Neural cell (in vitro differentiated cells): ENCODE measurements at regions not wholly inside any gene's neighbourhood (a gene's known extent, or its start where the extent isn't known, plus 50 kb on each side); places are given as distances from the start of the nearest gene placed in this dataset.

ENCODE experiments used
- H2AFZ ChIP-seq: fragments of 200-600, 300-800 bp; sonication (generic), shearing (Covaris generic); 2 replicates; pipeline ENCODE4 v1.6.0; 2014; ENCODE audit warnings: low read depth, mild to moderate bottlenecking, antibody characterized with exemption, low read length, moderate library complexity
- H3F3A ChIP-seq: fragments of 200-600 bp; shearing (Covaris generic); 2 replicates; pipeline ENCODE4 v1.6.1; 2016; ENCODE audit warnings: mild to moderate bottlenecking, moderate library complexity, mixed read lengths, antibody characterized with exemption, low read length; ENCODE audit not compliant: insufficient read depth, poor library complexity, severe bottlenecking
- H3K27ac ChIP-seq: fragments of 200-600, 300-800 bp; sonication (generic), shearing (Covaris generic); 2 replicates; pipeline ENCODE4 v1.5.1; 2014; ENCODE audit warnings: mild to moderate bottlenecking, low read length, moderate library complexity
- H3K27me3 ChIP-seq: fragments of 300-800, 200-600 bp; sonication (generic), shearing (Covaris generic); 2 replicates; pipeline ENCODE4 v1.6.0; 2014; ENCODE audit warnings: mild to moderate bottlenecking, low read depth, low read length, moderate library complexity; ENCODE audit not compliant: insufficient read depth
- H3K36me3 ChIP-seq: fragments of 300-800, 200-600 bp; sonication (generic), shearing (Covaris generic); 2 replicates; pipeline ENCODE4 v1.5.1; 2014; ENCODE audit warnings: mild to moderate bottlenecking, antibody characterized with exemption, low read length, moderate library complexity; ENCODE audit not compliant: insufficient read depth
- H3K4me2 ChIP-seq: fragments of 300-800, 200-600 bp; sonication (generic), shearing (Covaris generic); 2 replicates; pipeline ENCODE4 v1.6.0; 2014; ENCODE audit warnings: mild to moderate bottlenecking, low read length
- H3K4me3 ChIP-seq: fragments of 300-800, 200-600 bp; sonication (generic), shearing (Covaris generic); 2 replicates; pipeline ENCODE4 v1.5.1; 2014; ENCODE audit warnings: mild to moderate bottlenecking, low read length, moderate library complexity
- H3K79me2 ChIP-seq: fragments of 200-600 bp; shearing (Covaris generic); replicated peaks from 2 replicates; pipeline ENCODE4 v1.6.0; 2014; ENCODE audit warnings: mild to moderate bottlenecking, low read length, moderate library complexity; ENCODE audit not compliant: insufficient read depth
- H3K9ac ChIP-seq: fragments of 300-800, 200-600 bp; sonication (generic), shearing (Covaris generic); 2 replicates; pipeline ENCODE4 v1.6.1; 2016; ENCODE audit warnings: mild to moderate bottlenecking, low read length, mixed read lengths
- H3K9me2 ChIP-seq: fragments of 200-600 bp; shearing (Covaris generic); 2 replicates; pipeline ENCODE4 v1.6.1; 2016; ENCODE audit warnings: mild to moderate bottlenecking, low read length, mixed read lengths; ENCODE audit not compliant: insufficient read depth
- H3K9me3 ChIP-seq: fragments of 200-600, 300-800 bp; sonication (generic), shearing (Covaris generic); 2 replicates; pipeline ENCODE4 v1.6.1; 2016; ENCODE audit warnings: mild to moderate bottlenecking, mixed run types, low read length, moderate library complexity, mixed read lengths
- H4K20me1 ChIP-seq: fragments of 200-600 bp; shearing (Covaris generic); 2 replicates; pipeline ENCODE4 v1.6.1; 2016; ENCODE audit warnings: mild to moderate bottlenecking, mixed run types; ENCODE audit not compliant: insufficient read depth
- CTCF ChIP-seq: fragments of 450-650 bp; IDR thresholded peaks from 2 replicates; pipeline ENCODE4 v1.5.1; 2014; ENCODE audit warnings: antibody characterized with exemption, mild to moderate bottlenecking, moderate library complexity; ENCODE audit not compliant: poor library complexity, severe bottlenecking
- EP300 ChIP-seq: fragments of 450-650 bp; conservative IDR thresholded peaks from 2 replicates; pipeline ENCODE4 v1.6.1; 2014; ENCODE audit warnings: antibody characterized with exemption, mild to moderate bottlenecking, moderate library complexity; ENCODE audit not compliant: poor library complexity, severe bottlenecking
- EZH2 ChIP-seq: fragments of 200-600, 300-800 bp; shearing (Covaris generic), sonication (generic); IDR thresholded peaks from 2 replicates; pipeline ENCODE4 v1.6.1; 2014; ENCODE audit warnings: antibody characterized with exemption, low read length, borderline replicate concordance, mild to moderate bottlenecking; ENCODE audit not compliant: insufficient read depth, poor library complexity, severe bottlenecking
- MXI1 ChIP-seq: fragments of 450-650 bp; conservative IDR thresholded peaks from 2 replicates; pipeline ENCODE4 v1.6.1; 2014; ENCODE audit warnings: antibody characterized with exemption, mild to moderate bottlenecking; ENCODE audit not compliant: poor library complexity, severe bottlenecking
- POLR2AphosphoS5 ChIP-seq: IDR thresholded peaks from 2 replicates; pipeline ENCODE4 v1.6.1; 2012
- RAD21 ChIP-seq: fragments of 450-650 bp; conservative IDR thresholded peaks from 2 replicates; pipeline ENCODE4 v1.6.1; 2014; ENCODE audit warnings: antibody characterized with exemption, mild to moderate bottlenecking, moderate library complexity
- REST ChIP-seq: IDR thresholded peaks from 2 replicates; pipeline ENCODE4 v1.6.1; 2012; ENCODE audit warnings: borderline replicate concordance
- SMC3 ChIP-seq: fragments of 450-650 bp; conservative IDR thresholded peaks from 2 replicates; pipeline ENCODE4 v1.6.1; 2014; ENCODE audit warnings: antibody characterized with exemption, mild to moderate bottlenecking, moderate library complexity; ENCODE audit not compliant: poor library complexity
- TAF1 ChIP-seq: IDR thresholded peaks from 2 replicates; pipeline ENCODE4 v1.6.1; 2012; ENCODE audit warnings: low read depth

- no peaks in the 10 kb centered on the region for H3K79me2 ChIP-seq
- no peaks in the 10 kb centered on the region for H3K9me3 ChIP-seq
- H3F3A ChIP-seq = no peaks in the 10 kb centered on the region
- TF ChIP-seq CTCF = no peak
- TF ChIP-seq POLR2AphosphoS5 = no peak
- TF ChIP-seq EP300 = no peak
- no peak for TF ChIP-seq EZH2
- TF ChIP-seq REST = no peak
- TF ChIP-seq TAF1 = no peak
- no peak for TF ChIP-seq RAD21
- no peak for TF ChIP-seq SMC3
- TF ChIP-seq MXI1 = no peak
- H4K20me1 ChIP-seq = no peaks in the 10 kb centered on the region
- no peak overlapping the region for H3K27ac ChIP-seq
- H3K4me2 ChIP-seq = no peak overlapping the region
- no peaks in the 10 kb centered on the region for H3K36me3 ChIP-seq
- no peak overlapping the region for H2AFZ ChIP-seq
- H3K9ac ChIP-seq = no peak overlapping the region
- H3K9me2 ChIP-seq = no peaks in the 10 kb centered on the region
- no peak overlapping the region for H3K4me3 ChIP-seq
- H3K27me3 ChIP-seq = no peaks in the 10 kb centered on the region
Measured at GRCh38 chrX:131609480-131609879, 65.6 kb downstream of the OR13H1 start.

- TF ChIP-seq SMC3 = no peak
- TF ChIP-seq EZH2 = no peak
- no peak for TF ChIP-seq RAD21
- no peak for TF ChIP-seq TAF1
- TF ChIP-seq POLR2AphosphoS5 = no peak
- TF ChIP-seq REST = no peak
- TF ChIP-seq EP300 = no peak
- TF ChIP-seq MXI1 = no peak
- TF ChIP-seq CTCF = no peak
- Histone ChIP-seq H3K27ac (no peak overlapping the region), H2AFZ (no peak overlapping the region), H3K9ac (no peak overlapping the region), H3K36me3 (no peaks in the 10 kb centered on the region), H3K4me3 (no peak overlapping the region), H3K9me2 (no peaks in the 10 kb centered on the region), H3K27me3 (no peaks in the 10 kb centered on the region), H3K9me3 (no peaks in the 10 kb centered on the region), H4K20me1 (no peaks in the 10 kb centered on the region), H3K79me2 (no peaks in the 10 kb centered on the region), H3K4me2 (no peak overlapping the region), H3F3A (no peaks in the 10 kb centered on the region)
Measured at GRCh38 chrX:131613260-131613659, 69.4 kb downstream of the OR13H1 start.
